ENCODE measurements at regions not wholly inside any gene's neighbourhood (a gene's known extent, or its start where the extent isn't known, plus 50 kb on each side); places are given as distances from the start of the nearest gene placed in this dataset.

DNA sequence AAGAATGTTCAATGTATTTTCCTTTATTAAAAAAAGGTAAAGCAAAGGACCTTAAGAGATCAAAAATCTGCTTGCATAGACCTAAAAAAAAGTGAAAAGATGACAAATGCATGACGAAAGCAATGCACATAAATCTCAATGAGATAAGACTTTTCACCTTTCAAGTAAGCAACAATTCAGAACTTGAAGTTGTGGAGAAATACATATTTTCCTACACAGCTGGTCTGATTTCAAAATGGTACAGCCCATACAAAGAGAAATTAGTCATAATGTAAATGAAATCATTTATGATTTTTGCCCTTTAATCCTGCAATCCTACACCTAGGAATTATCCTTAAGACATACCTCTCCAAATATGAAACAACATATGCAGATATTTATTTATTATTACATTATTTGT lies 568.0 kb downstream of the ANXA1 start:
- TF ChIP-seq, protein P1, sequence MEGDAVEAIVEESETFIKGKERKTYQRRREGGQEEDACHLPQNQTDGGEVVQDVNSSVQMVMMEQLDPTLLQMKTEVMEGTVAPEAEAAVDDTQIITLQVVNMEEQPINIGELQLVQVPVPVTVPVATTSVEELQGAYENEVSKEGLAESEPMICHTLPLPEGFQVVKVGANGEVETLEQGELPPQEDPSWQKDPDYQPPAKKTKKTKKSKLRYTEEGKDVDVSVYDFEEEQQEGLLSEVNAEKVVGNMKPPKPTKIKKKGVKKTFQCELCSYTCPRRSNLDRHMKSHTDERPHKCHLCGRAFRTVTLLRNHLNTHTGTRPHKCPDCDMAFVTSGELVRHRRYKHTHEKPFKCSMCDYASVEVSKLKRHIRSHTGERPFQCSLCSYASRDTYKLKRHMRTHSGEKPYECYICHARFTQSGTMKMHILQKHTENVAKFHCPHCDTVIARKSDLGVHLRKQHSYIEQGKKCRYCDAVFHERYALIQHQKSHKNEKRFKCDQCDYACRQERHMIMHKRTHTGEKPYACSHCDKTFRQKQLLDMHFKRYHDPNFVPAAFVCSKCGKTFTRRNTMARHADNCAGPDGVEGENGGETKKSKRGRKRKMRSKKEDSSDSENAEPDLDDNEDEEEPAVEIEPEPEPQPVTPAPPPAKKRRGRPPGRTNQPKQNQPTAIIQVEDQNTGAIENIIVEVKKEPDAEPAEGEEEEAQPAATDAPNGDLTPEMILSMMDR (IDR thresholded peaks at IDR 0.05; ENCODE audit: borderline replicate concordance, extremely low read depth, low read length, poor library complexity, severe bottlenecking) = no peak
- no peak for TF ChIP-seq EZH2 (IDR thresholded peaks at IDR 0.05; ENCODE audit: borderline replicate concordance, low read depth, low read length, severe bottlenecking)
